Muscle of arm (tissue), 1 donor: ENCODE measurements at regions not wholly inside any gene's neighbourhood (a gene's known extent, or its start where the extent isn't known, plus 50 kb on each side); places are given as distances from the start of the nearest gene placed in this dataset.
"Not testable (repeated sequence)": the region's sequence is repeated elsewhere in the genome, so short reads cannot be mapped to it uniquely, and the experiment has no call there.

Experiments
- DNase-seq: peaks from one replicate; pipeline ENCODE4 v3.0.0-alpha.2; 2013

GRCh38 chr7:67619175-67619574 lies 622.5 kb downstream of the TYW1 start:
- peak; percentile 81 for DNase-seq

- no peak for DNase-seq
Observed at GRCh38 chr7:67620216-67620933, 623.7 kb downstream of the TYW1 start.

- DNase-seq = no peak
Observed at GRCh38 chr7:67621704-67622103, 625.1 kb downstream of the TYW1 start.

GRCh38 chr7:67625257-67625737 lies 628.7 kb downstream of the TYW1 start:
- peak; percentile 78 for DNase-seq

GRCh38 chr7:67631476-67631875 lies 634.8 kb downstream of the TYW1 start:
- no peak for DNase-seq

- no peak for DNase-seq
Observed at GRCh38 chr7:67635271-67635670, 638.6 kb downstream of the TYW1 start.

- no peak for DNase-seq
Observed at GRCh38 chr7:67636348-67637022, 639.9 kb downstream of the TYW1 start.

- no peak for DNase-seq
Observed at GRCh38 chr7:67637023-67637358, 640.4 kb downstream of the TYW1 start.

GRCh38 chr7:67642542-67642941 lies 645.9 kb downstream of the TYW1 start:
- DNase-seq = not testable (repeated sequence)

GRCh38 chr7:67644151-67644550 lies 647.5 kb downstream of the TYW1 start:
- DNase-seq = no peak

- DNase-seq = no peak
Observed at GRCh38 chr7:67652937-67653336, 656.3 kb downstream of the TYW1 start.

GRCh38 chr7:67653856-67654454 lies 657.3 kb downstream of the TYW1 start:
- peak; percentile 7 for DNase-seq

GRCh38 chr7:67654642-67655041 lies 658.0 kb downstream of the TYW1 start:
- no peak for DNase-seq

GRCh38 chr7:67655168-67655567 lies 658.5 kb downstream of the TYW1 start:
- DNase-seq = no peak

GRCh38 chr7:67659091-67659490 lies 662.5 kb downstream of the TYW1 start:
- DNase-seq = no peak

GRCh38 chr7:67662804-67663203 lies 666.2 kb downstream of the TYW1 start:
- DNase-seq = no peak

- DNase-seq = no peak
Observed at GRCh38 chr7:67663644-67664043, 667.0 kb downstream of the TYW1 start.

- DNase-seq = not testable (repeated sequence)
Observed at GRCh38 chr7:67666359-67666758, 669.7 kb downstream of the TYW1 start.

GRCh38 chr7:67671006-67671548 lies 674.4 kb downstream of the TYW1 start:
- no peak for DNase-seq

- DNase-seq = no peak
Observed at GRCh38 chr7:67673861-67674260, 677.2 kb downstream of the TYW1 start.

GRCh38 chr7:67674862-67675261 lies 678.2 kb downstream of the TYW1 start:
- not testable (repeated sequence) for DNase-seq

- no peak for DNase-seq
Observed at GRCh38 chr7:67675971-67676370, 679.3 kb downstream of the TYW1 start.

- DNase-seq = no peak
Observed at GRCh38 chr7:67678419-67678818, 681.8 kb downstream of the TYW1 start.
